ENCODE measurements at regions not wholly inside any gene's neighbourhood (a gene's known extent, or its start where the extent isn't known, plus 50 kb on each side); places are given as distances from the start of the nearest gene placed in this dataset.

- intact Hi-C loops (cut with micrococcal nuclease), result loop anchor here in 1 of 2 donors (5.0 kb wide), 1 partner anchor 45 kb away; no protein-coding TSS in a partner anchor
- Mint-ChIP-seq H3K9me3 (no peaks in the 10 kb centered on the region), H3K27ac (peak overlapping the region in 6 of 7 donors; percentile 64 to 99 (median 88)), H3K4me3 (no peak overlapping the region), H3K36me3 (peaks cover 4 to 6% of the 10 kb centered on the region in 2 donors), H3K4me1 (peaks cover 72% of the 10 kb centered on the region), H3K27me3 (ENCODE audit: low read depth in 3 of 3) (peaks cover 0 to 2% (median 0%) of the 10 kb centered on the region in 3 donors)
- 20% methylated on average over 1 of the region's 2 CpGs for WGBS (ENCODE audit: insufficient coverage)
- Histone ChIP-seq H3K4me3 (replicated peaks in 1 of 3; ENCODE audit: low read depth in 2 of 3, low read length in 3 of 3) (peak overlapping the region in 1 of 3 experiments; percentile 1), H2AFZ (ENCODE audit: insufficient read depth, low read depth, low read length, poor library complexity, severe bottlenecking) (no peak overlapping the region), H3K4me1 (ENCODE audit: control insufficient read depth in 1 of 2, insufficient read depth in 2 of 2, low read length in 2 of 2) (peaks cover 72 to 79% of the 10 kb centered on the region in 2 donors), H3K9ac (ENCODE audit: insufficient read depth, low read length, poor library complexity, severe bottlenecking) (no peak overlapping the region), H4K20me1 (ENCODE audit: insufficient read depth, low read length) (no peaks in the 10 kb centered on the region), H3K36me3 (replicated peaks in 1 of 2; ENCODE audit: control insufficient read depth in 1 of 2, insufficient read depth in 2 of 2, low read length in 2 of 2) (no peaks in the 10 kb centered on the region), H3K9me3 (replicated peaks in 1 of 2; ENCODE audit: control insufficient read depth in 1 of 2, insufficient read depth in 1 of 2, low read length in 2 of 2) (no peaks in the 10 kb centered on the region), H3K79me2 (ENCODE audit: insufficient read depth, low read length) (peaks cover 4% of the 10 kb centered on the region), H3K27me3 (ENCODE audit: control insufficient read depth in 2 of 2, insufficient read depth in 2 of 2, low read length in 2 of 2) (no peaks in the 10 kb centered on the region), H3K27ac (ENCODE audit: low read depth in 1 of 2, low read length in 2 of 2) (peak overlapping the region in 1 of 2 donors; percentile 87), H3K4me2 (replicated peaks; ENCODE audit: extremely low read depth, low read length, poor library complexity, severe bottlenecking) (no peak overlapping the region)
- TF ChIP-seq CTCF (IDR thresholded peaks at IDR 0.05), result no peak
- DNase-seq, result peak; percentile 16 to 32 (median 20)
Measured at GRCh38 chr9:107992271-107992670, 502.7 kb upstream of the KLF4 start.

DNA sequence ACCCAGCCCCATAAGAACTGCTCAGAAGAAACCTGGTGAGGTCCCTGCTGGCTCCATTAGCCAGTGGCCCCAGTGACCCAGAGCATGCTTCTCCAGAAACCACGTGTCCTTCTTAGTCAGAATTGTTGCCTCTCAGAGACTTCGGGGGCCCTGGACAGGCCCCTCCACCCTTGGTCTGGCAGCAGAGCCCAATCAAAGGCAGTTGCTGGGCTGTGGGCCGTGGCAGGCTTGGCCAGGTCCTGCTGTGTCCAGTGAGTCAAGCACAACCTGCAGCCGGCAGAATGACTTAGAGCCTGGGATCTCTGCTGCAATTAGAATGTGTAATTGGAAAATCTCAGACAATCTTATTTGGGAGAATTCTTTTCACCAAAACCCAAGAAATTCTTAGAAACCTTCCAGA lies 502.0 kb upstream of the KLF4 start:
- H3K4me3 Mint-ChIP-seq, result no peak overlapping the region
- intact Hi-C loops (cut with micrococcal nuclease), result loop anchor here in 1 of 2 donors (5.0 kb wide), 1 partner anchor 46 kb away; no protein-coding TSS in a partner anchor
- peak in 1 of 3 donors; percentile 5 for DNase-seq
- Histone ChIP-seq H3K9ac (ENCODE audit: insufficient read depth, low read length, poor library complexity, severe bottlenecking) (no peak overlapping the region), H3K79me2 (ENCODE audit: insufficient read depth, low read length) (peaks cover 4% of the 10 kb centered on the region), H3K4me3 (replicated peaks in 1 of 3; ENCODE audit: low read depth in 2 of 3, low read length in 3 of 3) (peak overlapping the region in 1 of 3 experiments; percentile 7), H3K9me3 (replicated peaks in 1 of 2; ENCODE audit: control insufficient read depth in 1 of 2, insufficient read depth in 1 of 2, low read length in 2 of 2) (no peaks in the 10 kb centered on the region), H3K4me1 (ENCODE audit: control insufficient read depth in 1 of 2, insufficient read depth in 2 of 2, low read length in 2 of 2) (peaks cover 73 to 85% of the 10 kb centered on the region in 2 donors), H3K27ac (ENCODE audit: low read depth in 1 of 2, low read length in 2 of 2) (peak overlapping the region; percentile 60 to 87), H3K36me3 (replicated peaks in 1 of 2; ENCODE audit: control insufficient read depth in 1 of 2, insufficient read depth in 2 of 2, low read length in 2 of 2) (no peaks in the 10 kb centered on the region), H4K20me1 (ENCODE audit: insufficient read depth, low read length) (no peaks in the 10 kb centered on the region), H3K27me3 (ENCODE audit: control insufficient read depth in 2 of 2, insufficient read depth in 2 of 2, low read length in 2 of 2) (no peaks in the 10 kb centered on the region), H3K4me2 (replicated peaks; ENCODE audit: extremely low read depth, low read length, poor library complexity, severe bottlenecking) (no peak overlapping the region), H2AFZ (ENCODE audit: insufficient read depth, low read depth, low read length, poor library complexity, severe bottlenecking) (no peak overlapping the region)
- peak overlapping the region; percentile 79 to 99 (median 96) for H3K27ac Mint-ChIP-seq
- peaks cover 75% of the 10 kb centered on the region for H3K4me1 Mint-ChIP-seq
- no peaks in the 10 kb centered on the region for H3K9me3 Mint-ChIP-seq
- 77% methylated on average over 2 of the region's 4 CpGs for WGBS (ENCODE audit: insufficient coverage)
- peaks cover 0 to 2% (median 0%) of the 10 kb centered on the region in 3 donors for H3K27me3 Mint-ChIP-seq (ENCODE audit: low read depth in 3 of 3)
- TF ChIP-seq CTCF (IDR thresholded peaks at IDR 0.05), result no peak
- peaks cover 2 to 6% of the 10 kb centered on the region in 2 donors for H3K36me3 Mint-ChIP-seq

Measured in CD14-positive monocyte (primary cell).